IMR-90 (cell line): ENCODE measurements at regions not wholly inside any gene's neighbourhood (a gene's known extent, or its start where the extent isn't known, plus 50 kb on each side); places are given as distances from the start of the nearest gene placed in this dataset.
A peak's percentile ranks its signal among the peaks of the same experiment; 100 is the strongest.

Experiments
- ATAC-seq: fragments of 200-7000 bp; cut with Tn5 transposase; 2 replicates; pipeline ENCODE4 v1.9.1; 2020; ENCODE audit warnings: low read depth, mild to moderate bottlenecking, moderate library complexity
- BruUV-seq: library from RNA; stranded (reverse); fragments of 400-500 nt; replicated peaks from 2 replicates; lab custom pipeline; 2021; lab: Mats Ljungman, UMichigan
- CTCF ChIA-PET: fragments of 300-600 bp; formaldehyde crosslinking; extraction: SDS; loops from one replicate; lab custom pipeline; 2021; ENCODE audit warnings: antibody characterized with exemption; lab: Yijun Ruan, JAX
- POLR2A ChIA-PET: fragments of 300-600 bp; sonication (Branson Sonifier 250); formaldehyde crosslinking; loops from one replicate; lab custom pipeline; 2022; ENCODE audit warnings: antibody characterized with exemption; ENCODE audit not compliant: unreplicated experiment; lab: Charles Lee
- DNase-seq: peaks from one replicate; pipeline ENCODE4 v3.0.0; 2013
- H2AFZ ChIP-seq: replicated peaks from 2 replicates; pipeline ENCODE3; 2013; ENCODE audit warnings: low read length, mild to moderate bottlenecking; ENCODE audit not compliant: poor library complexity
- H2AK5ac ChIP-seq: 2 replicates; pipeline ENCODE4 v1.6.1; 2013; ENCODE audit warnings: low read depth, low read length, inconsistent platforms
- H2AK9ac ChIP-seq: replicated peaks from 2 replicates; pipeline ENCODE3; 2013; ENCODE audit warnings: mild to moderate bottlenecking, low read depth, low read length, moderate library complexity; ENCODE audit not compliant: poor library complexity
- H2BK120ac ChIP-seq: 2 replicates; pipeline ENCODE4 v1.6.1; 2013; ENCODE audit warnings: low read depth, low read length, inconsistent platforms
- H2BK15ac ChIP-seq: 3 replicates; pipeline ENCODE4 v1.6.1; 2013; ENCODE audit warnings: low read depth, low read length, inconsistent platforms
- H2BK20ac ChIP-seq: 2 replicates; pipeline ENCODE4 v1.6.1; 2013; ENCODE audit warnings: low read depth, mild to moderate bottlenecking, inconsistent platforms, low read length, moderate library complexity
- H2BK5ac ChIP-seq: 2 replicates; pipeline ENCODE4 v1.6.1; 2013; ENCODE audit warnings: mild to moderate bottlenecking, low read depth, low read length, inconsistent platforms; ENCODE audit not compliant: poor library complexity, severe bottlenecking
- H3K14ac ChIP-seq: replicated peaks from 2 replicates; pipeline ENCODE4 v1.6.1; 2013; ENCODE audit warnings: low read depth, low read length, inconsistent platforms
- H3K18ac ChIP-seq: 2 replicates; pipeline ENCODE4 v1.6.1; 2013; ENCODE audit warnings: low read depth, low read length, control low read depth
- H3K23ac ChIP-seq: 2 replicates; pipeline ENCODE4 v1.6.1; 2013; ENCODE audit warnings: low read depth, low read length, inconsistent platforms
- H3K27ac ChIP-seq: 2 replicates; pipeline ENCODE4 v1.5.1; 2013; ENCODE audit warnings: mild to moderate bottlenecking, control low read depth, low read length; ENCODE audit not compliant: insufficient read depth
- H3K27me3 ChIP-seq: 2 replicates; pipeline ENCODE4 v1.6.1; 2013; ENCODE audit warnings: low read length; ENCODE audit not compliant: control insufficient read depth, insufficient read depth
- H3K36me3 ChIP-seq: 2 replicates; pipeline ENCODE4 v1.6.1; 2013; ENCODE audit warnings: low read length, mixed read lengths; ENCODE audit not compliant: control insufficient read depth, insufficient read depth
- H3K4ac ChIP-seq: 2 replicates; pipeline ENCODE4 v1.6.1; 2013; ENCODE audit warnings: low read depth, low read length, inconsistent platforms
- H3K4me1 ChIP-seq: 2 replicates; pipeline ENCODE4 v1.6.1; 2013; ENCODE audit warnings: low read length, mixed read lengths; ENCODE audit not compliant: control insufficient read depth, insufficient read depth
- H3K4me2 ChIP-seq: 2 replicates; pipeline ENCODE4 v1.6.1; 2013; ENCODE audit warnings: low read depth, mild to moderate bottlenecking, control low read depth, low read length, moderate library complexity
- H3K4me3 ChIP-seq: 2 replicates; pipeline ENCODE4 v1.5.1; 2013; ENCODE audit warnings: low read depth, mild to moderate bottlenecking, control low read depth, low read length, moderate library complexity; ENCODE audit not compliant: insufficient read depth
- H3K56ac ChIP-seq: 2 replicates; pipeline ENCODE4 v1.6.1; 2013; ENCODE audit warnings: low read length, inconsistent platforms; ENCODE audit not compliant: insufficient read depth; ENCODE audit errors: extremely low read depth
- H3K79me1 ChIP-seq, 2 experiments: 2 replicates each; pipeline ENCODE4 v1.6.1; 2013; ENCODE audit warnings: low read length in 2 of 2, inconsistent platforms in 1 of 2, low read depth in 1 of 2
- H3K9ac ChIP-seq: 2 replicates; pipeline ENCODE4 v1.6.1; 2013; ENCODE audit warnings: low read depth, low read length, control low read depth
- H3K9me1 ChIP-seq: 2 replicates; pipeline ENCODE4 v1.6.1; 2013; ENCODE audit warnings: low read length, inconsistent platforms; ENCODE audit not compliant: insufficient read depth
- H3K9me3 ChIP-seq: 2 replicates; pipeline ENCODE4 v1.6.1; 2013; ENCODE audit warnings: low read length; ENCODE audit not compliant: control insufficient read depth, insufficient read depth
- H4K20me1 ChIP-seq: 2 replicates; pipeline ENCODE4 v1.6.1; 2013; ENCODE audit warnings: low read length, inconsistent platforms; ENCODE audit not compliant: insufficient read depth
- H4K5ac ChIP-seq: 2 replicates; pipeline ENCODE4 v1.6.1; 2013; ENCODE audit warnings: mild to moderate bottlenecking, low read depth, low read length, control low read depth
- H4K8ac ChIP-seq, 2 experiments: 2 replicates each; pipeline ENCODE4 v1.6.1; 2013; ENCODE audit warnings: low read depth in 2 of 2, low read length in 2 of 2, control low read depth in 1 of 2, inconsistent platforms in 1 of 2
- H4K91ac ChIP-seq: 2 replicates; pipeline ENCODE4 v1.6.1; 2013; ENCODE audit warnings: low read depth, low read length, inconsistent platforms; ENCODE audit not compliant: insufficient read depth
- BHLHE40 ChIP-seq: fragments of 150-350 bp; IDR thresholded peaks from 2 replicates; pipeline ENCODE4 v1.6.1; 2016; ENCODE audit warnings: mild to moderate bottlenecking, low read depth, low read length
- CEBPB ChIP-seq: IDR thresholded peaks from 2 replicates; pipeline ENCODE4 v1.6.1; 2012; ENCODE audit warnings: low read depth, low read length, improper control_type of control experiment
- CHD1 ChIP-seq: IDR thresholded peaks from 2 replicates; pipeline ENCODE4 v1.6.1; 2012; ENCODE audit warnings: low read depth, low read length, improper control_type of control experiment
- CTCF ChIP-seq: conservative IDR thresholded peaks from 2 replicates; pipeline ENCODE4 v1.5.1; 2012; ENCODE audit warnings: mild to moderate bottlenecking, low read depth, low read length, improper control_type of control experiment
- ELK1 ChIP-seq: fragments of 150-350 bp; IDR thresholded peaks from 2 replicates; pipeline ENCODE4 v1.6.1; 2016; ENCODE audit warnings: low read depth, mild to moderate bottlenecking, low read length, moderate library complexity, borderline replicate concordance
- MAFK ChIP-seq: IDR thresholded peaks from 2 replicates; pipeline ENCODE4 v1.6.1; 2012; ENCODE audit warnings: low read depth, low read length, improper control_type of control experiment
- MAZ ChIP-seq: IDR thresholded peaks from 2 replicates; pipeline ENCODE4 v1.6.1; 2012; ENCODE audit warnings: low read depth, mild to moderate bottlenecking, low read length, improper control_type of control experiment, moderate library complexity, borderline replicate concordance
- NFE2L2 ChIP-seq: fragments of 150-350 bp; IDR thresholded peaks from 2 replicates; pipeline ENCODE4 v1.6.1; 2016; ENCODE audit warnings: low read depth, mild to moderate bottlenecking, low read length
- POLR2A ChIP-seq: IDR thresholded peaks from 2 replicates; pipeline ENCODE4 v1.6.1; 2012; ENCODE audit warnings: mild to moderate bottlenecking, low read depth, low read length
- RAD21 ChIP-seq: IDR thresholded peaks from 2 replicates; pipeline ENCODE4 v1.6.1; 2012; ENCODE audit warnings: low read length, improper control_type of control experiment
- RCOR1 ChIP-seq: IDR thresholded peaks from 2 replicates; pipeline ENCODE4 v1.6.1; 2012; ENCODE audit warnings: mild to moderate bottlenecking, low read length, improper control_type of control experiment; ENCODE audit not compliant: insufficient replicate concordance
- RFX5 ChIP-seq: IDR thresholded peaks from 2 replicates; pipeline ENCODE4 v1.8.0; 2012; ENCODE audit warnings: low read depth, mild to moderate bottlenecking, low read length, moderate library complexity
- SMC3 ChIP-seq: fragments of 150-350 bp; IDR thresholded peaks from 2 replicates; pipeline ENCODE4 v1.6.1; 2016; ENCODE audit warnings: low read depth, mild to moderate bottlenecking, antibody characterized with exemption, low read length, moderate library complexity
- USF2 ChIP-seq: fragments of 150-350 bp; IDR thresholded peaks from 2 replicates; pipeline ENCODE4 v1.6.1; 2017; ENCODE audit warnings: mild to moderate bottlenecking, antibody characterized with exemption, low read length, low read depth
- WGBS, 2 experiments: methylation state at CpG; one replicate each; pipeline versions ENCODE4 v1.1.5 to v1.1.7; 2013; ENCODE audit warnings: missing lambda C conversion rate in 2 of 2; ENCODE audit not compliant: insufficient read length in 1 of 2; ENCODE audit errors: extremely low coverage in 2 of 2; 5-methylcytosine and 5-hydroxymethylcytosine counted together
- dilution Hi-C: fragments of 300-500 bp; cut with HindIII; formaldehyde crosslinking; loops from one replicate; pipeline ENCODE4 v1.14.3; 2018; ENCODE audit warnings: low sequenced_read_pairs; ENCODE audit not compliant: unreplicated experiment
- in situ Hi-C: fragments of 300-500 bp; cut with MboI; formaldehyde crosslinking; loops from 3 replicates; pipeline ENCODE4 v1.14.3; 2019; ENCODE audit warnings: low sequenced_read_pairs, inconsistent platforms, mixed read lengths
- intact Hi-C: fragments of 100-400 bp; cut with micrococcal nuclease; formaldehyde crosslinking; loops from 2 replicates; pipeline ENCODE4 v1.10.0; 2022

GRCh38 chr3:196139281-196139680 is 57.4 kb upstream of the TFRC start:
- Histone ChIP-seq H2BK120ac (peak overlapping the region; percentile 47; the same call in 1 of the 2 replicates), H4K5ac (peak overlapping the region; percentile 2; the same call in 1 of the 2 replicates), H4K8ac (no peak overlapping the region; a peak in 2 of 4 replicates), H2BK15ac (peak overlapping the region; percentile 17; the same call in 1 of the 3 replicates), H3K56ac (no peak overlapping the region), H3K36me3 (no peaks in the 10 kb centered on the region), H3K23ac (no peak overlapping the region), H3K4ac (no peak overlapping the region; the same call in 1 of the 2 replicates), H2AFZ (no peak overlapping the region), H3K4me2 (peak overlapping the region; percentile 23; the same call in 1 of the 2 replicates), H3K27me3 (no peaks in the 10 kb centered on the region), H2BK20ac (0 out of 2 replicates have a peak overlapping the region, but pooled peaks have one; percentile 4), H2BK5ac (peak overlapping the region; percentile 52), H3K14ac (no peak overlapping the region), H2AK5ac (peak overlapping the region; percentile 84; the same call in 1 of the 2 replicates), H3K9me3 (no peaks in the 10 kb centered on the region), H2AK9ac (no peak overlapping the region), H3K27ac (peak overlapping the region; percentile 74; the same call in 1 of the 2 replicates), H3K9me1 (0 out of 2 replicates have a peak, but pooled peaks cover 5% of the 10 kb centered on the region), H4K20me1 (no peaks in the 10 kb centered on the region), H3K79me1 (no peaks in the 10 kb centered on the region), H3K18ac (peak overlapping the region; percentile 2; the same call in 1 of the 2 replicates), H3K4me3 (no peak overlapping the region), H3K9ac (no peak overlapping the region), H3K4me1 (peaks cover 15% of the 10 kb centered on the region), H4K91ac (0 out of 2 replicates have a peak overlapping the region, but pooled peaks have one; percentile 2)
- in situ Hi-C loops (no loop called here), dilution Hi-C loops (no loop called here), intact Hi-C loops (no loop called here)
- ChIA-PET CTCF (no interaction called here), POLR2A (no interaction called here)
- no peak for TF ChIP-seq RCOR1
- no peak for TF ChIP-seq NFE2L2
- no peak for TF ChIP-seq CEBPB
- no peak for TF ChIP-seq SMC3
- TF ChIP-seq CTCF, result no peak
- no peak for TF ChIP-seq ELK1
- TF ChIP-seq RAD21, result no peak
- TF ChIP-seq CHD1, result no peak
- no peak for TF ChIP-seq MAZ
- TF ChIP-seq USF2, result no peak
- TF ChIP-seq RFX5, result no peak
- no peak for TF ChIP-seq POLR2A
- no peak for TF ChIP-seq MAFK
- no peak for TF ChIP-seq BHLHE40
- no peak for ATAC-seq
- no TSS peak for BruUV-seq
- WGBS, 2 experiments, result no CpG with 5 or more reads among the region's 7 CpGs
- no peak for DNase-seq
